IMR-90 (cell line): ENCODE measurements at regions not wholly inside any gene's neighbourhood (a gene's known extent, or its start where the extent isn't known, plus 50 kb on each side); places are given as distances from the start of the nearest gene placed in this dataset.
A peak's percentile ranks its signal among the peaks of the same experiment; 100 is the strongest.

Source experiments
- ATAC-seq: fragments of 200-7000 bp; cut with Tn5 transposase; 2 replicates; pipeline ENCODE4 v1.9.1; 2020; ENCODE audit warnings: low read depth, mild to moderate bottlenecking, moderate library complexity
- BruUV-seq: library from RNA; stranded (reverse); fragments of 400-500 nt; replicated peaks from 2 replicates; lab custom pipeline; 2021; lab: Mats Ljungman, UMichigan
- CTCF ChIA-PET: fragments of 300-600 bp; formaldehyde crosslinking; extraction: SDS; loops from one replicate; lab custom pipeline; 2021; ENCODE audit warnings: antibody characterized with exemption; lab: Yijun Ruan, JAX
- POLR2A ChIA-PET: fragments of 300-600 bp; sonication (Branson Sonifier 250); formaldehyde crosslinking; loops from one replicate; lab custom pipeline; 2022; ENCODE audit warnings: antibody characterized with exemption; ENCODE audit not compliant: unreplicated experiment; lab: Charles Lee
- DNase-seq: peaks from one replicate; pipeline ENCODE4 v3.0.0; 2013
- H2AFZ ChIP-seq: replicated peaks from 2 replicates; pipeline ENCODE3; 2013; ENCODE audit warnings: low read length, mild to moderate bottlenecking; ENCODE audit not compliant: poor library complexity
- H2AK5ac ChIP-seq: 2 replicates; pipeline ENCODE4 v1.6.1; 2013; ENCODE audit warnings: low read depth, low read length, inconsistent platforms
- H2AK9ac ChIP-seq: replicated peaks from 2 replicates; pipeline ENCODE3; 2013; ENCODE audit warnings: mild to moderate bottlenecking, low read depth, low read length, moderate library complexity; ENCODE audit not compliant: poor library complexity
- H2BK120ac ChIP-seq: 2 replicates; pipeline ENCODE4 v1.6.1; 2013; ENCODE audit warnings: low read depth, low read length, inconsistent platforms
- H2BK15ac ChIP-seq: 3 replicates; pipeline ENCODE4 v1.6.1; 2013; ENCODE audit warnings: low read depth, low read length, inconsistent platforms
- H2BK20ac ChIP-seq: 2 replicates; pipeline ENCODE4 v1.6.1; 2013; ENCODE audit warnings: low read depth, mild to moderate bottlenecking, inconsistent platforms, low read length, moderate library complexity
- H2BK5ac ChIP-seq: 2 replicates; pipeline ENCODE4 v1.6.1; 2013; ENCODE audit warnings: mild to moderate bottlenecking, low read depth, low read length, inconsistent platforms; ENCODE audit not compliant: poor library complexity, severe bottlenecking
- H3K14ac ChIP-seq: replicated peaks from 2 replicates; pipeline ENCODE4 v1.6.1; 2013; ENCODE audit warnings: low read depth, low read length, inconsistent platforms
- H3K18ac ChIP-seq: 2 replicates; pipeline ENCODE4 v1.6.1; 2013; ENCODE audit warnings: low read depth, low read length, control low read depth
- H3K23ac ChIP-seq: 2 replicates; pipeline ENCODE4 v1.6.1; 2013; ENCODE audit warnings: low read depth, low read length, inconsistent platforms
- H3K27ac ChIP-seq: 2 replicates; pipeline ENCODE4 v1.5.1; 2013; ENCODE audit warnings: mild to moderate bottlenecking, control low read depth, low read length; ENCODE audit not compliant: insufficient read depth
- H3K27me3 ChIP-seq: 2 replicates; pipeline ENCODE4 v1.6.1; 2013; ENCODE audit warnings: low read length; ENCODE audit not compliant: control insufficient read depth, insufficient read depth
- H3K36me3 ChIP-seq: 2 replicates; pipeline ENCODE4 v1.6.1; 2013; ENCODE audit warnings: low read length, mixed read lengths; ENCODE audit not compliant: control insufficient read depth, insufficient read depth
- H3K4ac ChIP-seq: 2 replicates; pipeline ENCODE4 v1.6.1; 2013; ENCODE audit warnings: low read depth, low read length, inconsistent platforms
- H3K4me1 ChIP-seq: 2 replicates; pipeline ENCODE4 v1.6.1; 2013; ENCODE audit warnings: low read length, mixed read lengths; ENCODE audit not compliant: control insufficient read depth, insufficient read depth
- H3K4me2 ChIP-seq: 2 replicates; pipeline ENCODE4 v1.6.1; 2013; ENCODE audit warnings: low read depth, mild to moderate bottlenecking, control low read depth, low read length, moderate library complexity
- H3K4me3 ChIP-seq: 2 replicates; pipeline ENCODE4 v1.5.1; 2013; ENCODE audit warnings: low read depth, mild to moderate bottlenecking, control low read depth, low read length, moderate library complexity; ENCODE audit not compliant: insufficient read depth
- H3K56ac ChIP-seq: 2 replicates; pipeline ENCODE4 v1.6.1; 2013; ENCODE audit warnings: low read length, inconsistent platforms; ENCODE audit not compliant: insufficient read depth; ENCODE audit errors: extremely low read depth
- H3K79me1 ChIP-seq, 2 experiments: 2 replicates each; pipeline ENCODE4 v1.6.1; 2013; ENCODE audit warnings: low read length in 2 of 2, inconsistent platforms in 1 of 2, low read depth in 1 of 2
- H3K9ac ChIP-seq: 2 replicates; pipeline ENCODE4 v1.6.1; 2013; ENCODE audit warnings: low read depth, low read length, control low read depth
- H3K9me1 ChIP-seq: 2 replicates; pipeline ENCODE4 v1.6.1; 2013; ENCODE audit warnings: low read length, inconsistent platforms; ENCODE audit not compliant: insufficient read depth
- H3K9me3 ChIP-seq: 2 replicates; pipeline ENCODE4 v1.6.1; 2013; ENCODE audit warnings: low read length; ENCODE audit not compliant: control insufficient read depth, insufficient read depth
- H4K20me1 ChIP-seq: 2 replicates; pipeline ENCODE4 v1.6.1; 2013; ENCODE audit warnings: low read length, inconsistent platforms; ENCODE audit not compliant: insufficient read depth
- H4K5ac ChIP-seq: 2 replicates; pipeline ENCODE4 v1.6.1; 2013; ENCODE audit warnings: mild to moderate bottlenecking, low read depth, low read length, control low read depth
- H4K8ac ChIP-seq, 2 experiments: 2 replicates each; pipeline ENCODE4 v1.6.1; 2013; ENCODE audit warnings: low read depth in 2 of 2, low read length in 2 of 2, control low read depth in 1 of 2, inconsistent platforms in 1 of 2
- H4K91ac ChIP-seq: 2 replicates; pipeline ENCODE4 v1.6.1; 2013; ENCODE audit warnings: low read depth, low read length, inconsistent platforms; ENCODE audit not compliant: insufficient read depth
- BHLHE40 ChIP-seq: fragments of 150-350 bp; IDR thresholded peaks from 2 replicates; pipeline ENCODE4 v1.6.1; 2016; ENCODE audit warnings: mild to moderate bottlenecking, low read depth, low read length
- CEBPB ChIP-seq: IDR thresholded peaks from 2 replicates; pipeline ENCODE4 v1.6.1; 2012; ENCODE audit warnings: low read depth, low read length, improper control_type of control experiment
- CHD1 ChIP-seq: IDR thresholded peaks from 2 replicates; pipeline ENCODE4 v1.6.1; 2012; ENCODE audit warnings: low read depth, low read length, improper control_type of control experiment
- CTCF ChIP-seq: conservative IDR thresholded peaks from 2 replicates; pipeline ENCODE4 v1.5.1; 2012; ENCODE audit warnings: mild to moderate bottlenecking, low read depth, low read length, improper control_type of control experiment
- FOS ChIP-seq: fragments of 150-350 bp; IDR thresholded peaks from 2 replicates; pipeline ENCODE4 v1.6.1; 2016; ENCODE audit warnings: low read depth, low read length
- MAFK ChIP-seq: IDR thresholded peaks from 2 replicates; pipeline ENCODE4 v1.6.1; 2012; ENCODE audit warnings: low read depth, low read length, improper control_type of control experiment
- MXI1 ChIP-seq: IDR thresholded peaks from 2 replicates; pipeline ENCODE4 v1.6.1; 2012; ENCODE audit warnings: low read depth, mild to moderate bottlenecking, low read length, moderate library complexity, borderline replicate concordance
- NFE2L2 ChIP-seq: fragments of 150-350 bp; IDR thresholded peaks from 2 replicates; pipeline ENCODE4 v1.6.1; 2016; ENCODE audit warnings: low read depth, mild to moderate bottlenecking, low read length
- POLR2A ChIP-seq: IDR thresholded peaks from 2 replicates; pipeline ENCODE4 v1.6.1; 2012; ENCODE audit warnings: mild to moderate bottlenecking, low read depth, low read length
- RAD21 ChIP-seq: IDR thresholded peaks from 2 replicates; pipeline ENCODE4 v1.6.1; 2012; ENCODE audit warnings: low read length, improper control_type of control experiment
- RCOR1 ChIP-seq: IDR thresholded peaks from 2 replicates; pipeline ENCODE4 v1.6.1; 2012; ENCODE audit warnings: mild to moderate bottlenecking, low read length, improper control_type of control experiment; ENCODE audit not compliant: insufficient replicate concordance
- RFX5 ChIP-seq: IDR thresholded peaks from 2 replicates; pipeline ENCODE4 v1.8.0; 2012; ENCODE audit warnings: low read depth, mild to moderate bottlenecking, low read length, moderate library complexity
- SMC3 ChIP-seq: fragments of 150-350 bp; IDR thresholded peaks from 2 replicates; pipeline ENCODE4 v1.6.1; 2016; ENCODE audit warnings: low read depth, mild to moderate bottlenecking, antibody characterized with exemption, low read length, moderate library complexity
- USF2 ChIP-seq: fragments of 150-350 bp; IDR thresholded peaks from 2 replicates; pipeline ENCODE4 v1.6.1; 2017; ENCODE audit warnings: mild to moderate bottlenecking, antibody characterized with exemption, low read length, low read depth
- WGBS, 2 experiments: methylation state at CpG; one replicate each; pipeline versions ENCODE4 v1.1.5 to v1.1.7; 2013; ENCODE audit warnings: missing lambda C conversion rate in 2 of 2; ENCODE audit not compliant: insufficient read length in 1 of 2; ENCODE audit errors: extremely low coverage in 2 of 2; 5-methylcytosine and 5-hydroxymethylcytosine counted together
- dilution Hi-C: fragments of 300-500 bp; cut with HindIII; formaldehyde crosslinking; loops from one replicate; pipeline ENCODE4 v1.14.3; 2018; ENCODE audit warnings: low sequenced_read_pairs; ENCODE audit not compliant: unreplicated experiment
- in situ Hi-C: fragments of 300-500 bp; cut with MboI; formaldehyde crosslinking; loops from 3 replicates; pipeline ENCODE4 v1.14.3; 2019; ENCODE audit warnings: low sequenced_read_pairs, inconsistent platforms, mixed read lengths
- intact Hi-C: fragments of 100-400 bp; cut with micrococcal nuclease; formaldehyde crosslinking; loops from 2 replicates; pipeline ENCODE4 v1.10.0; 2022

DNA sequence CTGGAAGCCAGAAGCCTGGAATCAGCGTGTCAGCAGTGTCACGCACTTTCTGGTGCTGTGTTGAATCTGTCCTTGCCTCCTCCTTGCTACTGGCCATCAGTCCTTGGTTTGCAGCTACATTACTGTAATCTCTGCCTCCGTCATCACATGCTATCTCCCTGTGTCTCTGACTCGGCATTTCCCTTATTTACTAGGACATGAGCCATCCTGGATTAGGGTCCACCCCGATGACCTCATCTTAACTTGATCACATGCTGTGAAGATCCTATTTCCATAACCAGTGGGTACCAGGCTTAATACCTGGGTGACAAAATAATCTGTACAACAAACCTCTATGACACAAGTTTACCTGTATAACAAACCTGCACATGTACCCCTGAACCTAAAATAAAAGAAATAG, 518.0 kb upstream of the KLF6 start:
- 100% methylated on average over 3 of the region's 5 CpGs; no CpG with 5 or more reads in 1 of the 2 experiments for WGBS, 2 experiments
- H4K5ac ChIP-seq = no peak overlapping the region
- ChIA-PET CTCF (no interaction called here), POLR2A (no interaction called here)
- dilution Hi-C loops = no loop called here
- H2BK20ac ChIP-seq = no peak overlapping the region
- BruUV-seq = no TSS peak
- TF ChIP-seq POLR2A = no peak
- no peak for TF ChIP-seq RCOR1
- no peak for TF ChIP-seq FOS
- no peak for TF ChIP-seq RFX5
- no peak for TF ChIP-seq RAD21
- no peak for TF ChIP-seq CEBPB
- TF ChIP-seq NFE2L2 = no peak
- TF ChIP-seq CHD1 = no peak
- TF ChIP-seq BHLHE40 = no peak
- no peak for TF ChIP-seq MXI1
- no peak for TF ChIP-seq CTCF
- no peak for TF ChIP-seq MAFK
- TF ChIP-seq SMC3 = no peak
- TF ChIP-seq USF2 = no peak
- H2BK15ac ChIP-seq = no peak overlapping the region
- H2BK5ac ChIP-seq = no peak overlapping the region
- no peaks in the 10 kb centered on the region for H3K79me1 ChIP-seq
- no peak overlapping the region for H3K9ac ChIP-seq
- H3K4me2 ChIP-seq = no peak overlapping the region
- ATAC-seq = no peak
- H3K4me3 ChIP-seq = no peak overlapping the region
- peak overlapping the region; percentile 57; the same call in 1 of the 2 replicates for H3K4ac ChIP-seq
- no peak overlapping the region; the same call in 1 of the 2 replicates for H3K14ac ChIP-seq
- intact Hi-C loops = no loop called here
- H3K56ac ChIP-seq = no peak overlapping the region
- H3K4me1 ChIP-seq = no peaks in the 10 kb centered on the region
- H4K91ac ChIP-seq = no peak overlapping the region
- no peak overlapping the region for H2BK120ac ChIP-seq
- H3K23ac ChIP-seq = no peak overlapping the region
- H4K20me1 ChIP-seq = no peaks in the 10 kb centered on the region
- H3K27me3 ChIP-seq = no peaks in the 10 kb centered on the region
- peak overlapping the region; percentile 34 for H2AFZ ChIP-seq
- H3K36me3 ChIP-seq = no peaks in the 10 kb centered on the region
- H3K27ac ChIP-seq = no peak overlapping the region
- in situ Hi-C loops = no loop called here
- H3K9me1 ChIP-seq = no peaks in the 10 kb centered on the region
- H2AK5ac ChIP-seq = peak overlapping the region; percentile 7; the same call in 1 of the 2 replicates
- peak overlapping the region; percentile 23 for H2AK9ac ChIP-seq
- DNase-seq = peak; percentile 21
- peak overlapping the region; percentile 77 for H3K18ac ChIP-seq
- H3K9me3 ChIP-seq = no peaks in the 10 kb centered on the region
- H4K8ac ChIP-seq = no peak overlapping the region
